ENCODE measurements at regions not wholly inside any gene's neighbourhood (a gene's known extent, or its start where the extent isn't known, plus 50 kb on each side); places are given as distances from the start of the nearest gene placed in this dataset.

DNA sequence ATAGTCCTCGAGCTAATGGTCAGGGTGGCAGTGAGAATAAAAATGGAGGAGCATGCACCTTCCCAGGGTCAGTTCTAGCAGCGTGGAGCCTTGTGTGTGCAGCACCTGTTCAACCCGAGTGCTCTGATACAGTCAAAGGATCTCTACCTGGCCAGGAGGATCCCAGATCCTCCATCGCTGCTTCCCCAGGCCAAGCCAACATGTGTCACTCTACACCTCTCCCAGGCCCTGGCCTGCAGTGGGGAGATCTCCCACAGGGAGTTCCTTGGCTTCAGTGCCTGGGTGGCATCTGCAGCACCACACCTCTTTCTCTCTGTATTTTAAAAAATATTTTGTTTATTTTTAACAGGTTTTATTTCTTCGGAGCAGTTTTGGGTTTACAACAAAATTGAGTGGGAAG, 414.8 kb upstream of the C2CD4B start:
- H3K4me1 ChIP-seq, result no peaks in the 10 kb centered on the region
- no peak overlapping the region for H3K9ac ChIP-seq
- no peaks in the 10 kb centered on the region for H3K36me3 ChIP-seq (ENCODE audit: control insufficient read depth, insufficient read depth, low read length)
- TF ChIP-seq, protein P1, sequence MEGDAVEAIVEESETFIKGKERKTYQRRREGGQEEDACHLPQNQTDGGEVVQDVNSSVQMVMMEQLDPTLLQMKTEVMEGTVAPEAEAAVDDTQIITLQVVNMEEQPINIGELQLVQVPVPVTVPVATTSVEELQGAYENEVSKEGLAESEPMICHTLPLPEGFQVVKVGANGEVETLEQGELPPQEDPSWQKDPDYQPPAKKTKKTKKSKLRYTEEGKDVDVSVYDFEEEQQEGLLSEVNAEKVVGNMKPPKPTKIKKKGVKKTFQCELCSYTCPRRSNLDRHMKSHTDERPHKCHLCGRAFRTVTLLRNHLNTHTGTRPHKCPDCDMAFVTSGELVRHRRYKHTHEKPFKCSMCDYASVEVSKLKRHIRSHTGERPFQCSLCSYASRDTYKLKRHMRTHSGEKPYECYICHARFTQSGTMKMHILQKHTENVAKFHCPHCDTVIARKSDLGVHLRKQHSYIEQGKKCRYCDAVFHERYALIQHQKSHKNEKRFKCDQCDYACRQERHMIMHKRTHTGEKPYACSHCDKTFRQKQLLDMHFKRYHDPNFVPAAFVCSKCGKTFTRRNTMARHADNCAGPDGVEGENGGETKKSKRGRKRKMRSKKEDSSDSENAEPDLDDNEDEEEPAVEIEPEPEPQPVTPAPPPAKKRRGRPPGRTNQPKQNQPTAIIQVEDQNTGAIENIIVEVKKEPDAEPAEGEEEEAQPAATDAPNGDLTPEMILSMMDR (IDR thresholded peaks at IDR 0.05), result no peak
- H3K4me3 ChIP-seq (ENCODE audit: low read depth, low read length), result no peak overlapping the region
- no peak overlapping the region for H3K27ac ChIP-seq
- H3K79me2 ChIP-seq, result no peaks in the 10 kb centered on the region
- no peaks in the 10 kb centered on the region for H3K27me3 ChIP-seq (ENCODE audit: control insufficient read depth, insufficient read depth, low read length)
- no peak overlapping the region for H2AFZ ChIP-seq
- no peaks in the 10 kb centered on the region for H3K9me3 ChIP-seq (ENCODE audit: control insufficient read depth, low read length)
- H3K4me2 ChIP-seq (ENCODE audit: low read length), result no peak overlapping the region

GRCh38 chr15:62582580-62582979, 417.5 kb upstream of the C2CD4B start:
- Histone ChIP-seq H3K27ac (no peak overlapping the region), H2AFZ (no peak overlapping the region), H3K79me2 (no peaks in the 10 kb centered on the region), H3K9me3 (ENCODE audit: control insufficient read depth, low read length) (no peaks in the 10 kb centered on the region), H3K4me2 (ENCODE audit: low read length) (no peak overlapping the region), H3K9ac (no peak overlapping the region), H3K4me3 (ENCODE audit: low read depth, low read length) (no peak overlapping the region), H3K36me3 (ENCODE audit: control insufficient read depth, insufficient read depth, low read length) (no peaks in the 10 kb centered on the region), H3K4me1 (no peaks in the 10 kb centered on the region), H3K27me3 (ENCODE audit: control insufficient read depth, insufficient read depth, low read length) (no peaks in the 10 kb centered on the region)
- TF ChIP-seq, protein P1 (IDR thresholded peaks at IDR 0.05), result no peak

DNA sequence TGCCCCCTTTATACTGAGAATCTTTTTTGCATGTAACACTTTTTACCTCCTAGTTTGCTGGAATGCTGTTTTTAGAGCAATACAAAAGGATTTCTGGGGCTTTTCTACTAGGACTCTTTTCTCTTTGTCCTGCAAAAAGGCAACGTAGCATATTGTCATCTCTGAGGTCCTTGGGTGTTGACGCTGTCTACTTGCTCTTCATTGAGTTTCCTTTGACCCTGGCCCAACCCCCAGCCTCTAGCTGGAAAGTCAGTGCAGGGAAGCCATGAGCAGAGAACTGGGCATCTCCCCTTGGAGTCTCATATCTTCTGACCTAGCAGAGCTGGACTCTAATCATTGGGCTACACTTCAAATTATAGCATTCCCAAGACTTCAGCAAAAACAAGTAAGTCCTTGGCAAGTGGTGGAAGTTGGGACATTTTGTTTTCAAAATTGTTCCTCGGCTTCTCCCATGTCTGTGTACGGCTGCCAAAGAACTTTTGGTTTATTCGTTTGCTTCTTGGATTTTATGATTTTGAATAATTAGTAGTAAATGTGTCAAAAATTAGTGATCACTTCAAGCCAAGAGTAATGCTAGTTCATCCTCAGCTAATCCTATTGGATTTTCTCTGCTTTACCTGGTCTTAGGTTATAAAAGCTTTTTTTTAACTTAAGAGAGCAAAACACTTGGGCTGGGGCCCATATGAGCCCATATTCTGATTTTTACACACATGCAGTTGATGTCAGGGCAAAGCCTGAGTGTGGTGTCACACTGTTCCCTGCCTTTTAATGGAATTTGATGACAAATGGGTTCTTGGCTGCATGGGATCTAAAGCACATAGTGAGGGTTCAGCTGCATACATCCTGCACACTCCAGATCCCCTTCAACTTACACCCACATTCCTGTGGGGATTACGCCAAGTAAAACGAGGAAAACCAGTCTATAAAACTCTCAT, 419.5 kb upstream of the C2CD4B start:
- Histone ChIP-seq H3K4me1 (no peaks in the 10 kb centered on the region), H3K27me3 (ENCODE audit: control insufficient read depth, insufficient read depth, low read length) (no peaks in the 10 kb centered on the region), H3K4me3 (ENCODE audit: low read depth, low read length) (no peak overlapping the region), H3K9ac (no peak overlapping the region), H3K27ac (no peak overlapping the region), H3K4me2 (ENCODE audit: low read length) (no peak overlapping the region), H2AFZ (no peak overlapping the region), H3K36me3 (ENCODE audit: control insufficient read depth, insufficient read depth, low read length) (no peaks in the 10 kb centered on the region), H3K9me3 (ENCODE audit: control insufficient read depth, low read length) (no peaks in the 10 kb centered on the region), H3K79me2 (no peaks in the 10 kb centered on the region)
- TF ChIP-seq, protein P1 (IDR thresholded peaks at IDR 0.05), result no peak

DNA sequence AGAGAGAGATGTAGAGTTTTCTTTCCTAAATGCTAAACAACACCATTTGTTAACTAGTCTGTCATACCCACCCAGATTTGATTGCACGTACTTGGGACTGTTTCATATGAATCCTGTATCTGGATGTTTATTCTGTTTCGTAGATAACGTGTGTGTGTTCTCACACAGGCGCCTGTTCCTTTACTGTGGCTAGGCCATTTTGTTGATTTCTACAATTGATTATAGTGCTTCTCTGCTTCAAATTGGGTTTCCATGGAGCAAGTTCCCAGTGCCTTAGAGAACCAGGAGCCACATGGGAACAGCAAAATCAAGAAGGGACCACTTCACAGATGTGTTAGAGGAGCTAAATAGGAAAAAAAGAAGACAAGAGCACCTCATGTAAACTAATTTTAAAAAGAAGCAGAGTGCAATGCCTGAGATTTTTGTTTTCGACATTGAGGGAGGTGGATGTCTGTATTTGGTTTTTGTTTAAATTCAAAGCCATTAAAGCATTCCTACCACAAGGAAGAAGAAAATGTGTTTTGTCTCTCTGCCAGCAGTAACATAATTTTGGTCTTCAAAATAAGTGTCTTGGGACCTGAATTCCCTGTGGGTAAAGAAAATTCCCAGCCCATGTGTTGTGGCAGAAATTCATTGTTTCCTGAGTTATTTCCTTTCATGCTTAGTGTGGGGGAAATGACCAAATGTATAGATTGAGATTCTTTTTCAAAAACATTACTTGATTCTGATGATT, 424.0 kb upstream of the C2CD4B start:
- TF ChIP-seq, protein P1 (IDR thresholded peaks at IDR 0.05), result no peak
- Histone ChIP-seq H3K4me3 (ENCODE audit: low read depth, low read length) (no peak overlapping the region), H2AFZ (no peak overlapping the region), H3K79me2 (no peaks in the 10 kb centered on the region), H3K9me3 (ENCODE audit: control insufficient read depth, low read length) (no peaks in the 10 kb centered on the region), H3K36me3 (ENCODE audit: control insufficient read depth, insufficient read depth, low read length) (no peaks in the 10 kb centered on the region), H3K27ac (no peak overlapping the region), H3K4me1 (no peaks in the 10 kb centered on the region), H3K4me2 (ENCODE audit: low read length) (no peak overlapping the region), H3K9ac (no peak overlapping the region), H3K27me3 (ENCODE audit: control insufficient read depth, insufficient read depth, low read length) (no peaks in the 10 kb centered on the region)
